ENCODE measurements at regions not wholly inside any gene's neighbourhood (a gene's known extent, or its start where the extent isn't known, plus 50 kb on each side); places are given as distances from the start of the nearest gene placed in this dataset.
A peak's percentile ranks its signal among the peaks of the same experiment; 100 is the strongest.

DNA sequence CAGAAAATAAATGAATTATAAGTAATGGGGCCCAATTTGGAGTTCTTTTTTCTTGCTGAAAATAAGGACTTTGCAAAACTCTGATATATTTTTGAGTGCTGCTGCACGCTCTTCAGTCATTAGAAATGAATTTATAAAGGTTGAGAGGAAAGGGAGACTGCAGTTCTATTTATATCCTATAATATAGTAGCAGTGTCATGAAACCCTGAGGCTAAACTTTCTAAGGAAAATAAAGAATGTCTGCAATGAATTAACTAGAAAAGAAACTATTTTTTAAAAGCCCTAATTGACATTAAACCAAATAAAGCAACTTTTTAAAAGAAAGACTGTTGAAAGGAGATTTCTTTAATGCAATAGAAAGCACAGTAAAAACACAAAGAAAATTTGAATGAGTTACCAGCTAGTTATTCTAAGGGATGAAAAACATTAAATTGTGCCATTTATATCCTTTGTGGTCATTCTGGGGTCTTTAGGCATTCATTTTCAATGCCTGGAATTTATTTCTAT, 1072.8 kb upstream of the TMEFF2 start:
- CTCF ChIA-PET = no interaction called here
- Histone ChIP-seq H2AFZ (ENCODE audit: low read depth) (0 out of 2 replicates have a peak overlapping the region, but pooled peaks have one; percentile 65), H3K27ac (ENCODE audit: low read depth in 2 of 2, low read length in 1 of 2) (no peak overlapping the region), H4K20me1 (ENCODE audit: insufficient read depth) (no peaks in the 10 kb centered on the region), H3K9ac (no peak overlapping the region), H3F3A (replicated peaks; ENCODE audit: insufficient read depth) (no peaks in the 10 kb centered on the region), H3K27me3 (ENCODE audit: insufficient read depth) (no peaks in the 10 kb centered on the region), H3K4me2 (no peak overlapping the region), H3K9me2 (no peaks in the 10 kb centered on the region), H3K4me3 (ENCODE audit: low read depth in 2 of 2, low read length in 1 of 2) (no peak overlapping the region), H3K36me3 (replicated peaks in 1 of 2; ENCODE audit: control insufficient read depth in 1 of 2, insufficient read depth in 2 of 2, low read length in 1 of 2) (no peaks in the 10 kb centered on the region), H3K9me3 (no peaks in the 10 kb centered on the region), H3K4me1 (ENCODE audit: control insufficient read depth in 1 of 2, insufficient read depth in 2 of 2, low read depth in 1 of 2, low read length in 1 of 2) (no peaks in the 10 kb centered on the region; a peak in 1 of 4 replicates), H3K79me2 (ENCODE audit: insufficient read depth) (no peaks in the 10 kb centered on the region)
- POLR2A ChIA-PET = no interaction called here
- 20% methylated on average over 1 of the region's 1 CpG for WGBS (ENCODE audit: low lambda C conversion rate)
- no peak for DNase-seq
- TF ChIP-seq TCF12 (IDR thresholded peaks at IDR 0.05) (no peak), MAX (IDR thresholded peaks at IDR 0.05; ENCODE audit: low read depth) (no peak), TAF1 (IDR thresholded peaks at IDR 0.05; ENCODE audit: borderline replicate concordance, low read depth, low read length) (no peak), RCOR1 (IDR thresholded peaks at IDR 0.05; ENCODE audit: low read length) (no peak), ELF1 (IDR thresholded peaks at IDR 0.05) (no peak), FOXJ3 (CRISPR knock-in tag; IDR thresholded peaks at IDR 0.05) (no peak)

DNA sequence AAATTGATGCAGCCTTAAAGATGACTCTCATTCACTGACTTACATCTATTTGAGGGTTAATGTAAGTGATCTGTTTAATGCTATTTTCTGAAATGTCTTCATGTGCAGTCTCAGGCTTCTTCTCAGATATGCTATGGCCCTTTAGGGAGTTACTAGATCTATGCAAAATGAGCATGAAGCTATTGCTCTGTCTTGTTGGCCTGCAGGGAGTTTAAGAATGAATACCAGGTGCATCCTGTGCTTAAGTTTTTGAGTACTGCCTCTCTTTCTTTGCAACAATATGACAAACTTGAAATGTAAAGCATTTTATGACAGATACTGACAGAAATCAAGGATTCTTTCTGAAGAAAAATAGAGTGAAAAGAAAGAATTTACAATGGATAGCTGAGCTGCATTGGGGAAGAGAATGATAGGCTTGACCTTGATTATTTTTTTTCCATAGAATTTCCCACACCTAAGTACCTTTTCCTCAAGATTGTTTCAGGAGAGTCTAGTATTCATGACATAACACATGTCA, 1058.3 kb upstream of the TMEFF2 start:
- Histone ChIP-seq H3F3A (replicated peaks; ENCODE audit: insufficient read depth) (no peaks in the 10 kb centered on the region), H3K36me3 (replicated peaks in 1 of 2; ENCODE audit: control insufficient read depth in 1 of 2, insufficient read depth in 2 of 2, low read length in 1 of 2) (no peaks in the 10 kb centered on the region), H3K4me3 (ENCODE audit: low read depth in 2 of 2, low read length in 1 of 2) (no peak overlapping the region), H3K27ac (ENCODE audit: low read depth in 2 of 2, low read length in 1 of 2) (no peak overlapping the region), H3K27me3 (ENCODE audit: insufficient read depth) (no peaks in the 10 kb centered on the region), H2AFZ (ENCODE audit: low read depth) (no peak overlapping the region), H3K79me2 (ENCODE audit: insufficient read depth) (no peaks in the 10 kb centered on the region), H3K4me2 (no peak overlapping the region), H3K9me2 (no peaks in the 10 kb centered on the region), H4K20me1 (ENCODE audit: insufficient read depth) (no peaks in the 10 kb centered on the region), H3K9ac (no peak overlapping the region), H3K4me1 (ENCODE audit: control insufficient read depth in 1 of 2, insufficient read depth in 2 of 2, low read depth in 1 of 2, low read length in 1 of 2) (no peaks in the 10 kb centered on the region; a peak in 1 of 4 replicates), H3K9me3 (no peaks in the 10 kb centered on the region)
- POLR2A ChIA-PET = no interaction called here
- CTCF ChIA-PET = interaction anchor here (0.7 kb wide), 1 partner anchor 12 kb away, joined by 3 read pairs; no protein-coding TSS in a partner anchor
- no peak for TF ChIP-seq FOSL2 (IDR thresholded peaks at IDR 0.05; ENCODE audit: borderline replicate concordance, low read depth)
- TF ChIP-seq MAX (IDR thresholded peaks at IDR 0.05; ENCODE audit: low read depth) = no peak
- no peak for TF ChIP-seq FOXM1 (IDR thresholded peaks at IDR 0.05; ENCODE audit: low read depth)
- TF ChIP-seq SIN3A (IDR thresholded peaks at IDR 0.05; ENCODE audit: borderline replicate concordance, low read depth, low read length) = no peak
- no peak for TF ChIP-seq RFX5 (IDR thresholded peaks at IDR 0.05; ENCODE audit: low read length)
- TF ChIP-seq EZH2phosphoT487 (IDR thresholded peaks at IDR 0.05; ENCODE audit: borderline replicate concordance, low read depth) = no peak
- TF ChIP-seq TAF1 (IDR thresholded peaks at IDR 0.05; ENCODE audit: borderline replicate concordance, low read depth, low read length) = no peak
- no peak for TF ChIP-seq TEAD4 (IDR thresholded peaks at IDR 0.05; ENCODE audit: borderline replicate concordance, insufficient read depth)
- TF ChIP-seq RCOR1 (IDR thresholded peaks at IDR 0.05; ENCODE audit: low read length) = no peak
- no peak for TF ChIP-seq YY1 (IDR thresholded peaks at IDR 0.05; ENCODE audit: low read depth)
- TF ChIP-seq, protein P1, sequence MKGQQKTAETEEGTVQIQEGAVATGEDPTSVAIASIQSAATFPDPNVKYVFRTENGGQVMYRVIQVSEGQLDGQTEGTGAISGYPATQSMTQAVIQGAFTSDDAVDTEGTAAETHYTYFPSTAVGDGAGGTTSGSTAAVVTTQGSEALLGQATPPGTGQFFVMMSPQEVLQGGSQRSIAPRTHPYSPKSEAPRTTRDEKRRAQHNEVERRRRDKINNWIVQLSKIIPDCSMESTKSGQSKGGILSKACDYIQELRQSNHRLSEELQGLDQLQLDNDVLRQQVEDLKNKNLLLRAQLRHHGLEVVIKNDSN (IDR thresholded peaks at IDR 0.05; ENCODE audit: borderline replicate concordance, low read depth) = no peak
- no peak for TF ChIP-seq SMC3 (IDR thresholded peaks at IDR 0.05; ENCODE audit: low read depth, low read length)
- no peak for TF ChIP-seq ELF1 (IDR thresholded peaks at IDR 0.05)
- no peak for TF ChIP-seq EP300 (IDR thresholded peaks at IDR 0.05; ENCODE audit: borderline replicate concordance in 1 of 2, low read depth in 1 of 2, low read length in 1 of 2)
- TF ChIP-seq USF2 (IDR thresholded peaks at IDR 0.05; ENCODE audit: borderline replicate concordance, low read depth, low read length) = no peak
- TF ChIP-seq RAD21 (IDR thresholded peaks at IDR 0.05; ENCODE audit: low read length) = no peak
- no peak for TF ChIP-seq MEF2A (IDR thresholded peaks at IDR 0.05; ENCODE audit: borderline replicate concordance, low read depth)
- TF ChIP-seq CTCF (IDR thresholded peaks at IDR 0.05) = no peak
- DNase-seq = no peak
